ENCODE measurements at regions not wholly inside any gene's neighbourhood (a gene's known extent, or its start where the extent isn't known, plus 50 kb on each side); places are given as distances from the start of the nearest gene placed in this dataset.

- DNase-seq (ENCODE audit: low read depth): no peak
- ChIA-PET POLR2A (no interaction called here), CTCF (no interaction called here)
- Histone ChIP-seq H3K4me3 (ENCODE audit: low read depth, low read length) (no peak overlapping the region), H3K36me3 (ENCODE audit: control insufficient read depth, insufficient read depth, low read length) (no peaks in the 10 kb centered on the region), H3K27me3 (ENCODE audit: control insufficient read depth, insufficient read depth, low read length) (no peaks in the 10 kb centered on the region)
- TF ChIP-seq CTCF (IDR thresholded peaks at IDR 0.05; ENCODE audit: insufficient read depth, low read depth, low read length): no peak
Observed at GRCh38 chr10:112022196-112022595, 161.4 kb downstream of the GPAM start.

- POLR2A ChIA-PET: no interaction called here
- no peak for TF ChIP-seq CTCF (IDR thresholded peaks at IDR 0.05; ENCODE audit: insufficient read depth, low read depth, low read length)
- no peak for DNase-seq (ENCODE audit: low read depth)
- CTCF ChIA-PET: no interaction called here
- Histone ChIP-seq H3K4me3 (ENCODE audit: low read depth, low read length) (no peak overlapping the region), H3K27me3 (ENCODE audit: control insufficient read depth, insufficient read depth, low read length) (no peaks in the 10 kb centered on the region), H3K36me3 (ENCODE audit: control insufficient read depth, insufficient read depth, low read length) (no peaks in the 10 kb centered on the region)
Observed at GRCh38 chr10:112024079-112024478, 159.5 kb downstream of the GPAM start.

- POLR2A ChIA-PET: no interaction called here
Observed at GRCh38 chr10:112025228-112025627, 158.3 kb downstream of the GPAM start.

GRCh38 chr10:112026438-112026837 is 157.1 kb downstream of the GPAM start:
- POLR2A ChIA-PET: no interaction called here
- no peaks in the 10 kb centered on the region for H3K27me3 ChIP-seq (ENCODE audit: control insufficient read depth, insufficient read depth, low read length)
- no peaks in the 10 kb centered on the region for H3K36me3 ChIP-seq (ENCODE audit: control insufficient read depth, insufficient read depth, low read length)
- no peak for TF ChIP-seq CTCF (IDR thresholded peaks at IDR 0.05; ENCODE audit: insufficient read depth, low read depth, low read length)
- no peak overlapping the region for H3K4me3 ChIP-seq (ENCODE audit: low read depth, low read length)
- CTCF ChIA-PET: no interaction called here
- DNase-seq (ENCODE audit: low read depth): no peak

More at GRCh38 chr10:112025228-112025627, 158.3 kb downstream of the GPAM start:
- no peak for DNase-seq (ENCODE audit: low read depth)
- no peaks in the 10 kb centered on the region for H3K27me3 ChIP-seq (ENCODE audit: control insufficient read depth, insufficient read depth, low read length)
- CTCF ChIA-PET: no interaction called here
- H3K36me3 ChIP-seq (ENCODE audit: control insufficient read depth, insufficient read depth, low read length): no peaks in the 10 kb centered on the region
- H3K4me3 ChIP-seq (ENCODE audit: low read depth, low read length): no peak overlapping the region
- TF ChIP-seq CTCF (IDR thresholded peaks at IDR 0.05; ENCODE audit: insufficient read depth, low read depth, low read length): no peak

- H3K4me3 ChIP-seq (ENCODE audit: low read depth, low read length): no peak overlapping the region
- no peaks in the 10 kb centered on the region for H3K36me3 ChIP-seq (ENCODE audit: control insufficient read depth, insufficient read depth, low read length)
- no peak for TF ChIP-seq CTCF (IDR thresholded peaks at IDR 0.05; ENCODE audit: insufficient read depth, low read depth, low read length)
Observed at GRCh38 chr10:112027731-112028280, 155.8 kb downstream of the GPAM start.

More at GRCh38 chr10:112027731-112028280, 155.8 kb downstream of the GPAM start:
- DNase-seq (ENCODE audit: low read depth): no peak
- ChIA-PET CTCF (no interaction called here), POLR2A (no interaction called here)
- H3K27me3 ChIP-seq (ENCODE audit: control insufficient read depth, insufficient read depth, low read length): no peaks in the 10 kb centered on the region

Data from BJ (cell line).